Parathyroid adenoma (tissue), 2 donors: ENCODE measurements at regions not wholly inside any gene's neighbourhood (a gene's known extent, or its start where the extent isn't known, plus 50 kb on each side); places are given as distances from the start of the nearest gene placed in this dataset.

ENCODE experiments used
- H2AFZ ChIP-seq: fragments of 300-600 bp; sonication (generic); one replicate; pipeline ENCODE4 v1.7.0; 2017; ENCODE audit warnings: antibody characterized with exemption, mild to moderate bottlenecking
- H3K27ac ChIP-seq: fragments of 300-600 bp; sonication (generic); one replicate; pipeline ENCODE4 v1.7.0; 2017
- H3K27me3 ChIP-seq: fragments of 300-600 bp; sonication (generic); one replicate; pipeline ENCODE4 v1.7.0; 2017; ENCODE audit warnings: low read length; ENCODE audit not compliant: control insufficient read depth, insufficient read depth
- H3K36me3 ChIP-seq: fragments of 300-600 bp; sonication (generic); one replicate; pipeline ENCODE4 v1.7.0; 2017; ENCODE audit warnings: low read length; ENCODE audit not compliant: control insufficient read depth, insufficient read depth
- H3K4me1 ChIP-seq: fragments of 300-600 bp; sonication (generic); one replicate; pipeline ENCODE4 v1.7.0; 2017; ENCODE audit warnings: control low read depth
- H3K4me2 ChIP-seq: fragments of 300-600 bp; sonication (generic); one replicate; pipeline ENCODE4 v1.7.0; 2017; ENCODE audit warnings: low read length
- H3K4me3 ChIP-seq: fragments of 300-600 bp; sonication (generic); one replicate; pipeline ENCODE4 v1.7.0; 2017; ENCODE audit warnings: low read depth, low read length
- H3K79me2 ChIP-seq: fragments of 300-600 bp; sonication (generic); one replicate; pipeline ENCODE4 v1.7.0; 2017; ENCODE audit warnings: control low read depth
- H3K9ac ChIP-seq: fragments of 300-600 bp; sonication (generic); one replicate; pipeline ENCODE4 v1.7.0; 2017; ENCODE audit warnings: mild to moderate bottlenecking
- H3K9me3 ChIP-seq: fragments of 300-600 bp; sonication (generic); one replicate; pipeline ENCODE4 v1.7.0; 2017; ENCODE audit warnings: low read length; ENCODE audit not compliant: control insufficient read depth
- CTCF ChIP-seq: fragments of 300-600 bp; sonication (generic); IDR thresholded peaks from one replicate; pipeline ENCODE4 v1.7.0; 2017; ENCODE audit warnings: antibody characterized with exemption, mild to moderate bottlenecking
- donor health status: primary hyperparathyroidism.

- Histone ChIP-seq H3K4me1 (no peaks in the 10 kb centered on the region), H2AFZ (no peak overlapping the region), H3K36me3 (no peaks in the 10 kb centered on the region), H3K4me2 (no peak overlapping the region), H3K9ac (no peak overlapping the region), H3K4me3 (no peak overlapping the region), H3K9me3 (no peaks in the 10 kb centered on the region), H3K27ac (no peak overlapping the region), H3K27me3 (no peaks in the 10 kb centered on the region), H3K79me2 (no peaks in the 10 kb centered on the region)
- TF ChIP-seq CTCF: no peak
Measured at GRCh38 chr5:107103522-107103921, 567.2 kb downstream of the EFNA5 start.

- Histone ChIP-seq H3K4me2 (no peak overlapping the region), H3K27me3 (no peaks in the 10 kb centered on the region), H3K27ac (no peak overlapping the region), H3K9me3 (no peaks in the 10 kb centered on the region), H3K79me2 (no peaks in the 10 kb centered on the region), H3K4me1 (no peaks in the 10 kb centered on the region), H3K9ac (no peak overlapping the region), H3K36me3 (no peaks in the 10 kb centered on the region), H2AFZ (no peak overlapping the region), H3K4me3 (no peak overlapping the region)
- no peak for TF ChIP-seq CTCF
Measured at GRCh38 chr5:107100121-107100520, 570.6 kb downstream of the EFNA5 start.

GRCh38 chr5:107099506-107099905, 571.2 kb downstream of the EFNA5 start:
- Histone ChIP-seq H3K27me3 (no peaks in the 10 kb centered on the region), H3K9ac (no peak overlapping the region), H3K27ac (no peak overlapping the region), H3K4me1 (no peaks in the 10 kb centered on the region), H3K4me2 (no peak overlapping the region), H3K4me3 (no peak overlapping the region), H3K79me2 (no peaks in the 10 kb centered on the region), H3K36me3 (no peaks in the 10 kb centered on the region), H2AFZ (no peak overlapping the region), H3K9me3 (no peaks in the 10 kb centered on the region)
- TF ChIP-seq CTCF: no peak

GRCh38 chr5:107092695-107093094, 578.0 kb downstream of the EFNA5 start:
- Histone ChIP-seq H3K79me2 (no peaks in the 10 kb centered on the region), H3K9ac (no peak overlapping the region), H3K9me3 (no peaks in the 10 kb centered on the region), H3K27me3 (no peaks in the 10 kb centered on the region), H3K4me1 (no peaks in the 10 kb centered on the region), H2AFZ (no peak overlapping the region), H3K4me3 (no peak overlapping the region), H3K36me3 (no peaks in the 10 kb centered on the region), H3K4me2 (no peak overlapping the region), H3K27ac (no peak overlapping the region)
- TF ChIP-seq CTCF: no peak

- no peak overlapping the region for H3K4me3 ChIP-seq
- TF ChIP-seq CTCF: no peak
Measured at GRCh38 chr5:107090506-107090905, 580.2 kb downstream of the EFNA5 start.

More at GRCh38 chr5:107090506-107090905, 580.2 kb downstream of the EFNA5 start:
- H2AFZ ChIP-seq: no peak overlapping the region
- no peaks in the 10 kb centered on the region for H3K9me3 ChIP-seq
- no peak overlapping the region for H3K9ac ChIP-seq
- no peaks in the 10 kb centered on the region for H3K27me3 ChIP-seq
- no peaks in the 10 kb centered on the region for H3K36me3 ChIP-seq
- no peak overlapping the region for H3K4me2 ChIP-seq
- H3K4me1 ChIP-seq: no peaks in the 10 kb centered on the region
- H3K79me2 ChIP-seq: no peaks in the 10 kb centered on the region
- H3K27ac ChIP-seq: no peak overlapping the region
